ENCODE measurements at regions not wholly inside any gene's neighbourhood (a gene's known extent, or its start where the extent isn't known, plus 50 kb on each side); places are given as distances from the start of the nearest gene placed in this dataset.
"Not testable (repeated sequence)": the region's sequence is repeated elsewhere in the genome, so short reads cannot be mapped to it uniquely, and the experiment has no call there.

DNA sequence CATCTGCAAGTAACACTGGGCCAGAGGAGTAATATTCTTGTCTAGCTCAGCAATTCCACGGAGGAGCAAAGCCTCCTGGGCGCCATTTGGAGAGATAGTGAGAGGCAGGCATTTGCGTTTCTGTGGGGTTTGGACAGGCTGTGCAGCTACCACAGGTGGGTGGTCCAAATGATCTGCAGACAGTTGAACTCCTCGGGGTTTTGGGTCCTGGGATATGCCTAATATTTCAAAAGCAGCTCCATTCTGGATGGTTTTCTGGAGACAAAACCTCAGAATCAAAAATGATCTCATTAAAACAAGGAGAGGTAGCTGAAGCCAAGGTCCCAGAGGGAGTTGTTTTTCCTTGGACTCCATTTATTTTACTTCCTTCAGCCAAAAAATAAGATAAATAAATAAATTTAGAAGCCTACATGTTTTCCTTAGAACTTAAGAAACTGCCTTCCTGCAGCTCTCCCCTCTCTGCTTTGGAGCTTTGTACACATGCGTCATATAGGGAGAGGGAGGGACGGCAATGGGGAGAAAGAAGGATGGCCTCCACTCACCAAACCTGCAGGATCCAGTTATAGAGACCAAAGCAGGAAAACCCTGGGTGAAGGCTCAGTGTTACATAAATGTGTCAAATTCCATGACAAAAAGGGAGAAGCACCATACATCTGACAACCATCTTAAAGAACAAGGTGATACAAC is 227.3 kb upstream of the DAAM1 start:
- no peak for DNase-seq

DNA sequence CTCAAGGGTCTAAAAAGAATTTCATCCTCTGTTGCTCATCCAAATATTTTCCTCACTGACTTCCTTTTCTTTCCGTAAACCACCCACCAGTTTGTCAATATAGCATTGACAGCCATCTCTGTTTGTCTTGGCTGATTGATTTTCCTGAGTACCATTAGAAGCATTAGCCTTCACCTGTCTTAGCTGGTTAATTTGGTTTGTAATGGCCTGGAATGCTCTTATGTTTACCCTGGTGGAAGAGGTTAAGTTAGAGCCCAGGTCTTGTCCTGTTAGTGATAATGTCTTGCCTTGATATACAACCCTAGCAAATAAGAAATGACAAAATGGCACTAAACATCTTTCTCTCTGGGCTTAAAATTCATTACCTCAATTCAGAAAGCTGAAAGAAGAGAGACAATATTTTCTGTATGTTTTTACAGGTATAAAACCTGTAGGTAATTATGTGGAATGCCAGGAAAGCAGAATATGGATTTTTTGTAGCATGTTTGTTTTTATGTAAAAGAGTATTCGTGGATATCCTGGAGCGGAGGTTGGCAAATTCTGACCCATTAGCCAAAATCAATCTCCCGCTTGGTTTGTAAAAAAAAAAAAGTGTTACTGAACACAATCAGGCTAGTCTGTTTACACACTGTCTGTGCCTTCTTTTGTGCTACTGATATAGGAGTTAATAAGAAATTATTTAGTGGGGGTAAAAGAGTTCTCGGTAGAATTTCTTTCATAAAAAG is 224.4 kb upstream of the DAAM1 start:
- DNase-seq = no peak

DNA sequence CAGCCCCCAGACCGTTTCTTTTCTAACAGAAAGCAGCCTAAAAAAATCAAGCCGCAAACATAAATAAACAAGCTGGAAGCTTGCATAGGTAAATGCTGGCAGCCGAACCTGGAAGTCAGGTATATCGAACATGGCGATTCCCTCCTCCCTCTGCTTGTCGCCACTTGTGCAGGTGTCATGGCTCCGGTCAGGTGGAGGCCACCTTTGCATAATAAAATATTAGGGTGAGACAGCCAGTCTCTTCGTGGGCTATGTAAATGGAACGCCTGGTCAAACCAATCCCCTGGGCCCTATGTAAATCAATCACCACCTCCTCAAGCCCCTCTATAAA is 223.9 kb upstream of the DAAM1 start:
- no peak for DNase-seq

DNA sequence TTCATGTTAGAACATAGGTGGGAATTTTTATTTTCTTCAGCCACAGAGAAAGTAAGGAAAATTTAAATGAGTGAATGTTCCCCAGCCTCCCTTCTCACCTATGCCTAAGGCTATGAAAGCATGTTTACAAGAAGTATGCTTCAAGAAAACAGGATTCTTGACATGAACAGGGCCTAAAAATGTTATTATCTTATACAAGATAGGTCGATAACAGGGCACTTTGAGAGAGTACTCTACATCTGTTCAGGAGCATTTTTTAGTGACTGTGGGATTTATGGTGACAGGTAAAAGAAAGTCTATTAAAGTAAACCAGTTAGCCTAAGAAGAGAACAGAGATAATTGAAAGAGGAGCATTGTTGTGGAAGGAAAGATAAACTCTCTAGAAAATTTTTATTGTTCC is 222.9 kb upstream of the DAAM1 start:
- DNase-seq = no peak

DNA sequence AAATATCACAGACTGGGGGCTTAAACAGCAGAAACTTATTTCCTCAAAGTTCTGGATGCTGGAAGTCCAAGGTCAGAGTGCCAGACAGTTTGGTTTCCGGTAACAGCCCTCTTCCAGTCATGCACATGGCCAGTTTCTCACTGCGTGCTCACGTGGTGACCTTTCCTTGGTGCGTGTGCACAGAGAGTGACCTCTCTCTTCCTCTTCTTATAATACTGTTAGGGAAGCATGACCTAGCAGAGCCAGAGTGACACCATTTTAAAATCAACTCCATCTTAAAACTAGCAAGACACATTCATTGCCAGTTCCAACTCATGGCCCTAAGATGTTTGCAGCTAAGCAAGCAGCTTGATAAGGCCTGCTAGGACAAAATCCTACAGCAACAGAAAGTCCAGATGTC is 221.5 kb upstream of the DAAM1 start:
- DNase-seq = no peak

DNA sequence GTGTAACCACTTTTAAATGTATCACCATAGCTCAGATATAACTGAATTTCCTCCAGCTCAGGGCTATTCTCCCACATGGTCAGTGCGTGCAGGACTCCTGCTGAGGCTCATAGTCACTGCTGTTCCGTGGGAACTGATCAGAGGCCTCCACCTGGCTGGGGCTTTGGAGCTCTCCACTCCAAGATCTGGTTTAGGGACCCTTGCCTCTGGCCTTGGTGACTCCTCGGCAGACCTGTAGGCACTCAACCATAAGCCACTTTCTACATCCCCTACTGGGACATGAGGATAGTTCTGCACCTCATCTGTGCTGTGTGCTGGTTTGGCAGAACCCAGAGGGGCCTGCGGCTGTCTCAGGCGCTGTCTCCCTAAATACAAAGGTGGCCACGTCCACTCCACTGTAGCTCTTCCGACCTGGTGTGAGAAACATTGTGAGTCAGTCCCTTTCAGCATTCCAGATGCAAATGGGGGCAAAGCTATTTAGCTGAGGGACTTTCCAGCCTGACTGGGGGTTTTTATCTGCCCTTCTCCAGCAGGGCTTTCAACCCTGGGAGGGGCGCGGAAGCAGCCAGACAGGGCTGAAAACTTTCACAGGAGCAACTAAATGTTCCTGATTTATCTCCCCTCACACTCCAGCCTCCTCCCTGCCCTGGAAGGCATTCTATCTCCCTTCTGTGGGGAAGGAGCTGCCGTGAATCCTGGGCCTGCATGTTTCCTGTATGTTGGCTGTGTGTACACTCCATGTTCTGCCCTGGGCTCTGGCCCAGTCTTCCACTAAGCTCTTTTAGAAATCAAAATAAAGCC is 218.3 kb upstream of the DAAM1 start:
- DNase-seq = no peak

DNA sequence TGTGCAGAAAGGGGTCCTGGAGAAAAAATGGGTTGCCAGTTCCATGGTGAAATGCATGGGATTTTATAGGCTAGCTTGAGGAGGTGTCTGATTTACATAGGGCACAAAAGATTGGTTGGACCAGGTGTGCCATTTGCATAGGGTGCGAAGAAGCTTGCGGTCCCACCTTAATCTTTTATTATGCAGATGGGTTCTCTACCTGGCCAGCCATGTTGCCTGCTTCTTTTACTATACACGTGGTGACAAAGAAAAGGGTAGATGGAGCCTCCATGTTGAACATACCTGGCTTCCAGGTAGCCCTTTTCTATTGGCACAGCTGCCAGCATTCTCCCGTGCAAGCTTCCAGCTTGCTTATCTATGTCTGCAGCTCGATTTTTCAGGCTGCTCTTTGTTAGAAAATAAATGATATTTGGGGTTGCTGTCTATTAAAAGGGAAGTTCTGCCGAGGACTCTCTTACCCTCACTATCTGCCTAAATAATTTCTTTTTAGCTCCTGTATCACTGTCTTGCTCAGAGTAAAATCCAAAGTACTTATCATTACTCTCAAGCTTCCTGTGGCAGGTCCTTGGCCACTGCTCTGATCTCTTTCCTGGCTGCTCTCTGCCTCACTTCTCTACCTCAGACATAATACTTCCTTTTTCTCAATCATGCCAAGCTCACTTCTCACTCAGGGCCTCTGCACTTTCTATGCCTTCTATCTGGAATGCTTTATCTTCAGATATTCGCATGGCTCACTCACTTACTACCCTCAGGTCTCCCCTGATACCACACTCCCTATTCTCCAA is 216.0 kb upstream of the DAAM1 start:
- no peak for DNase-seq

DNA sequence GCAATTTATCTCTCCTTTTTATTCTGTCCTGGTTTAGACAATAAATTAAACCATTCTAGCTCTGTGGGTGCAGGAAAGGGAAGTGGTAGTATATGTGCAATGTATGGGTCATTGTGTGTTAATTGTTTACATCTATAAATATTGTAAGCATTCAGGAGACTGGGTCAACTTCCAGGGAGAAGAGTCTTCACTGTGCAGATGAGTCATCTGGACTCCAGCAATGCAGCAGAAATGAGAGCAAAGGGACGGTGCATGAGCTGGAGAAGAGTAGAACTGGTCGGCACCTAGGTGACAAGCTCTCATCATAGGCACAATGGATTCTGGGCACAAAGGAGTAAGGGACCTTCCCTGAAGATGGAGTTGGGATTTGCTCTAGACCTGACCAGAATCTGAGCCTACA is 211.1 kb upstream of the DAAM1 start:
- no peak for DNase-seq

DNA sequence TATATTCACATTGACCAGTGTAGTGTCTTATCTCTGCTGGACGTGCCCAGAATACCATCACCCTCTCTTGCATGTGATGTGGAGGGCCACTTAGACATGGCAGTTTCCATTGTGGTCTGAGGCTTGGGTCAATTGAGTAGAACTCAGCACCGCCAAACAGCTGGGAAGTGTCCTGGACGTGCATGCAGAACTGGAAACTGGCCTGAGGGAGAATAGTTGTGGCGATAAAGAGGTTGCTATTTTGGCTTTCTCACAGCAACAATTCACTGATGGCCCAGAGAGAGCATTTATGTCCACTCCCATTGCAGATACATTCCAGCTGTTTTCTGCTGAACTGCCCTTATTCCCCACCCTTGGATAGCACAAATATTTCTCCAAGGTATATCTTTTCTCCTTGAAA is 210.1 kb upstream of the DAAM1 start:
- DNase-seq = no peak

DNA sequence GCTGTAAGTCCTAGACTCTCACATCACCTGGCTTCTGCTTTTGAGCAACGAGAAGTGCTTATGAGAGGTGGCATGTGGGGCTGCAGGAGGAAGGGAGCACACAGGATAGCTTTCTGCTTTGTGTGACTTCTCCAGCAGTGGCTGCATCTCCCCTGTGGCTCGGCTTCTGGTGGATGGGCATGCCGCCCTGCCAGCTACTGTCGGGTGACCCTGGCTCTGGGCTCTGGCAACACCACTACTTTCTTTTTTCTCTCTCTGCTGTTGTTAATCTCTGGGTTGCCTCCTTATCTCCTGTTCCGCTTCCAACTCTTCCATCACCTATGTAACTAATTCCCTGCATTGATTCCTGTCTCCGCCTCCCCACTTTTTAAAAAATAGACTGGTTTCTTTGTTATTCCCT is 209.1 kb upstream of the DAAM1 start:
- DNase-seq = no peak

DNA sequence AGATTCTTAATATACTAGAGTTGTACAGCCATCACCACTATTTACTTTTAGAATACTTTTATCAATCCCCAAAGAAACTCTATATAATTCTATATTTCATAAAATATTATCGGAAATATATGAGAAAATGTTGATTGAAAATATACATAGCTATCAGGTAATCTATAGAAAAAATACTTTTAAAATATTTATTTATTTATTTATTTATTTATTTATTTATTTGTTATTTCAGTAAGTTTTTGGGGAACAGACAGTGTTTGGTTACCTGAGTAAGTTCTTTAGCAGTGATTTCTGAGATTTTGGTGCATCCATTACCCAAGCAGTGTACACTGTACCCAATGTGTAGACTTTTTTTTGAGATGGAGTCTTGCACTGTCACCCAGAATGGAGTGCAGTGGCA is 206.6 kb upstream of the DAAM1 start:
- no peak for DNase-seq

DNA sequence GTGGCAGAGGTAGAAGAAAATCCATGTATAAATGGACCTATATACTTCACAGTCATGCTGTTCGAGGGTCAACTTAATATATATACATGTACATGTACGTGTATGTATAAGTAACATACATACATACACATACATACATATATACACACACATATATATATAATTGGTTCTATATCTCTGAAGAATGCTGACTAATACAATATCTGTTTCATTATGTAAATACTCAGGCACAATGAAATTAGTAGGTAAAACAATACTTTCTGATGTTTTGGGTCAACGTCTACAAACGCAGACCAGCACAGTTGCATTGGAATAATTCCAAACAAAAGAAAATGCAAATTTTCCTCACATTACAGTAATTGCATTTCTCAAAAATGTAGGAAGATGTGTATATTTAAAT is 202.7 kb upstream of the DAAM1 start:
- DNase-seq = no peak

DNA sequence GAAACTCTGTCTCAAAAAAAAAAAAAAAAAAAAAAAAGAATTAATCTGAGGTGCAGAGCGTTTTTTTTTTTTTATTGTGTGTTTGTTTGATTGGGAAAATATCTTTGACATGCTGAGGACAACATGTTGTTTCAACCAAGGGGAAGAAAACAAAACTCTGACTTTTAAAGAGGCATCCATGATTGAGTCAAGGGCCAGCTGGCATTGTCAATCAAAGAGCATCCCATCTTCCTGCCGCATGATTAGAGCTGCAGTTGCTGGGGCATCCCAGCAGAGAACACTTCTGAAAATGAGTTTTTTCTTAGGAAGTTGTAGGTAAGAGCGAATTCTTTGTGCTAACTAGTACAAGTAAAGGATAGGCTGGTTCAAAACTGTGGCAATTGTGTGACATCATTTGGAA is 200.9 kb upstream of the DAAM1 start:
- no peak for DNase-seq

DNA sequence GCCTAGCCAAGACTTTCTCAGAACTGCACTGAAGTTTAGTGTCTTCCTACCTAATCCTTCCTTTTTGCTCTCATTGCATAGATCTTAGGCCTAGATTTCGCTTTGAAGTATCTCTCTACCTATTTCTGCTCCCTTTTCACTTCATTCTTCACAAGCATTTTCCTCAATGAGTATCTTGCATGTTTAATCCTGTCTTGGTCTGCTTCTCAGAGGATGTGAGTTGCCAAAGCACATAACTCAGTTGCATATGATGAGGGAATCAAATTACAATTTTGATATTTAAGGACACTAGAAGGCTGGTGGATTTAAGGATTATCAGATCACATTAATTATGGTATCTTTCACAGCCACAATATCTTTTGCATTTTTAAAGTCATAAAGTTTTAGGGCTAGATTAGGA is 195.5 kb upstream of the DAAM1 start:
- no peak for DNase-seq

DNA sequence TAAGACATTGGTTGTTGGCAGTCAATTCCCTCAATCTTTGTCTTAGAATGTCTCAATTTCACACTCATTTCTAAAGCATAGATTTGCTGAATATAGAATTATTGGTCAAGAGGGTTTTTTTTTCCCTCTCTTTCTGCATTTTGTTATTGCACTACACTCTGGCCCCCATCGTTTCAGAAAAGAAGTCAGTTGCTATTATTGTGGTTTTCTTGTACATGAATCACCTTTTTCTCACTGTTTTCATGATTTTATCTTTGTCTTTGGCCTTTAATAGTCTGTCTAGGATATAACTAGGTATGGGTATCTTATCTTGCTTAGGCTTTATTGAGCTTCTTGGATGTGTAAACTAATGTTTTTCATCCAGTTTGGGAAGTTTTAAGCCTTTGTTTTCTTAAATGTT is 194.3 kb upstream of the DAAM1 start:
- no peak for DNase-seq

DNA sequence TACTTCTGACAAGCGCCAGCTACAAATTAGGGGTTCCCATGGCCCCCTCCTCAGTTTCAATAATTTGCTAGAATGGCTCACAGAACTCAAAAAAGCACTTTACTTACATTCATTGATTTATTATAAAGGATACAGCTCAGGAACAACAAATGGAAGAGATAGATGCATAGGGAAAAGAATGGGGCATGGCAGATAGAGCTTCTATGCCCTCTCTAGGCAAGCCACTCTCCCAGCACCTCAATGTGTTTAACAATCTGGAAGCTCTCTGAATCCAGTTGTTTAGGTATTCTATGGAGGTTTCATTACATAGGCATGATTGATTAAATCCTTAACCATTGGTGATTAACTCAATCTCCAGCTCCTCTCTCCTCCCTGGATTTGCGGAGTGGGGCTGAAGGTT is 184.5 kb upstream of the DAAM1 start:
- no peak for DNase-seq

DNA sequence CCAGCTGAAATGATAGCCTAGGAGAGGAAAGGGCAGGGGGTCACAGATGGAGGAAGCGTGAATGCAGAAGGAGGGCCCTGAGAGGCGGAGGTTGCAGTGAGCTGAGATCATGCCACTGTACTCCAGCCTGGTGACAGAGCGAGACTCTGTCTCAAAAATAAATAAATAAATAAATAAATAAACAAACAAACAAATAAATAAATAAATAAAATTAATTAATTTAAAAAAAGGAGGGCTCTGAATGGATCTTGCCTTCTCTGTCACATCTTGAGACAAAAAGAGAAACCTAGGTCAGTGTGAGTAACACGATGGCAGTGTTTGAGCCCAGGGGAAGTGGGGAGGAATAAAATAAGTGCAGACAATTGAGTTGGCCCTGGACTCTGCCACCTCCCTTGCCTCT is 182.3 kb upstream of the DAAM1 start:
- not testable (repeated sequence) for DNase-seq

DNA sequence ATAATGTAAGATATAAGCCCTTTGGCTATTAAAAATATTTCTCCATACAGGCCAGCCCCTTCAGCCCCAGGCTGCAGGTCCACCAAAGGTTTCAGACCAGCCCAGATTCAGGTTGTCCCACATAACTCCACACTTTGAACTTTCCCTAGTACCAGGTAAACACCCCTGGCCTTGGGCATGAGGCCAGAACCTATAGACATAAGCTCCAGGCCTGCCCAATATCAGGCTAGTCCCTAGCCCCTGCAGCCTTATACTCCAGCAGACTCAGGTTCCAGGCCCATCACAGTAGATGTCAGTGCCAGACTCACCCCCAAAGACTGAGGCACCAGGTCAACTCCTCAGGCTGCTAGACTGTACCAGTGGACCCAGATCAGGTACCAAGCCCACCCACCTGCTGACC is 178.5 kb upstream of the DAAM1 start:
- DNase-seq = no peak

DNA sequence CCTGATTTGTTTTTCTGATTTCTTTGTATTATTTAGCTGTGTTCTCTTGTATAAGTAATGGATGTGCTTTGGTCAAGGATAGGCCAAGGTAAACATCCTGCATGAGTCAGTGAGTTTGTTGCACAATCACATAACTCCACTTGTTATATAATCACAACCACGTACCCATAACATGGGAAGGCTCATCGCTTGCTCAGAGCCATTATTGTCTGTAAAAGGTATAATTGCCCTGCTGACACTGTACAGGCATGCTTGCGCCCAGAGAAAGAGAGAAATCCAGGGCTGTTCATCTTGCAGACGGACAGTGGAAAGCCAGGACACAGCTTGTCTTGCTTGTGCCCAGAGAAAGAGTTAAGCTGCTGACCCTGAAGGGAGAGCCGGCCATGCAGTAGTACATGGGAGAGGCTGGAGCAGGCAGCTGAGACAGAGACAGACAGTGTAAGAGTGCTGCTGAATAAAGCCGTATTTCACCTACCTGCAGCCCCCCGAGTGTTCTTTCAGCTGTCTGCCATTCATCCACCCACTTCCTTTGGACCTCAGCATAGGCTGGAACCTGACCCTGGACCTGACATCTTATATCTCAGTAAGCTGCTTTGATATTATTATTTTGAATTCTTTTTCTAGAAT is 174.7 kb upstream of the DAAM1 start:
- DNase-seq = no peak

DNA sequence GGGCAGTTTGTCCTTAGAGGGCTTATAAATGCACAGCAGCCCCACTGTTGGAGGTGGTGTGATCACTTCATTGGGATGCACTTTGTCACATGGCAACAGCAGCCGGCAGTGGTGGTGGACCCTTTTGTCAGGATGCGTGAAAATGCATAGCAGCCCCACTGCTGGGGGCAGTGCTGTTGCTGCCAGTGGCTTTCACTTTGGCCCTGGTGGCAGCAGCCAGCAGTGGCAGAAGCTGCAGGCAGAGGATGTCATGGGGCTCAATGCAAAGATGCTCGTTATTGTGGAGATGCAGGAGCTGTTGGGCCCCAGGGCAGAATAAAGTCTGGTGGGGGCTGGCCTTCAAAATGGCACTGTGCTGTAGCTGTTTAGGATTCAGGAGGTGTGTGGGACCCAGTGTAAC is 173.0 kb upstream of the DAAM1 start:
- no peak for DNase-seq

DNA sequence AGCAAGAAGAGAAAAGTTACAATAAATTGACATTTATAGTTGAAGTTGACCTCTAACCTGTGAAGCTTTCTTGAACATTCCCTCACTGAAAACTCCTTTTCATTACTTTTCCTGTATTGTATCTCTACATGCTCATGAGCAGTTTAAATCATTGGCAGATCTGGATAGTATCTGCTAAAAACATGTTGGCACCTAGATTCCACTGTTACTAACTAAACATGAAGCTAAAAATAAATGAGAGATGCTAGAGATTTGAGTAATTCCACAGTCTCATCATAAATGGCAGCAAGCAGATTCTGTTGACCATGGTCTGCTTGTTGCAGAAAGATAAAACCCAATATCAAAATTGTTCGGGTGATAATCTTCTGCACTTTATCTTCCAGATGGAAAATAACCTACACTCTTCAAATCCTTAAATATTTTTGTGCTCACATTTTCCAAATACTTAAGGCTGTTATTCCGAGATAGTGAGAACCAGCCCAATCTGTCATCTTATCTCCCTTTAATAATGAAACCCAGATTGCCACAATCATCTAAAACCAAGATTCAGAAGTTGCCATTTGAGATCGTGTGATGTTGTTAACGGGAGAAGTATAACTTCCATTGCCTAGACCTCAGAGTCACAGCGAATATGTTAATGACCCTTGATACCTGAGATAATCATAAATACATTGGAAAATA is 171.0 kb upstream of the DAAM1 start:
- DNase-seq = no peak

DNA sequence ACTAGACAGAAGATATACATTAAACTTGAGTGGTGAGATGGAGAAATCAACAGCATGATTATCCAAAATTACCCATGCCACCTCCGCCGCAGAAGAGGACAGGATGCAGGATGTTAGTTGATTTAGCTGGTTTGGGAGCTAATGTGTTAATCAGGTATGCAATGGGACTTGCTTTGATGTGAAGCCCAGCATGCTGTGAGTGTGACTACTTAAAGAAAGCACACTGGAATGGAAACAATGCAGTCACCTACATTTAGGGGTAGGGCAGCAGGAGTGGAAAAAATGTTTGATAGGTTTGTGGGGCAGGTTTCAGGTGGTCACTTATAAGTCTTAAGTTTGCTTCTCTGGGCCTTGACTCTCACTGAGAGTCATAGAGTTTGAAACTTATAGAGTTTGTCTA is 170.0 kb upstream of the DAAM1 start:
- no peak for DNase-seq

Measured in retina (tissue), 1 donor.